ENCODE measurements at regions not wholly inside any gene's neighbourhood (a gene's known extent, or its start where the extent isn't known, plus 50 kb on each side); places are given as distances from the start of the nearest gene placed in this dataset.

DNA sequence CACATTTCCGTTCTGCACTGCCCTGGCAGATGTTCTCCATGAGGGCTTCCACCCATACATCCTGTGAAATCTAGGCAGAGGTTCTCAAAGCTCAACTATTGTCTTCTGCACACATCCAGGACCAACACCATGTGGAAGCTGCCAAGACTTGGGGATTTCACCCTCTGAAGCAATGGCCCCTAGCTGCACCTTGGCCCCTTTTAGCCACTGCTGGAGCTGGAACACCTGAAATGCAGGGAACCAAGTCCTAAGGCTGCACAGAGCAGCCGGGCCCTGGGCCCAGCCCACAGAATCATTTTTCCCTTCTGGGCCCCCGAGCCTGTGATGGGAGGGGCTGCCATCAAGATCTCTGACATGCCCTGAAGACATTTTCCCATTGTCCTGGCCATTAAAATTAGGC lies 228.7 kb downstream of the ANXA1 start:
- no peak overlapping the region for H3K27ac ChIP-seq
- no peak for TF ChIP-seq ZFX (IDR thresholded peaks at IDR 0.05)
- TF ChIP-seq, protein P1, sequence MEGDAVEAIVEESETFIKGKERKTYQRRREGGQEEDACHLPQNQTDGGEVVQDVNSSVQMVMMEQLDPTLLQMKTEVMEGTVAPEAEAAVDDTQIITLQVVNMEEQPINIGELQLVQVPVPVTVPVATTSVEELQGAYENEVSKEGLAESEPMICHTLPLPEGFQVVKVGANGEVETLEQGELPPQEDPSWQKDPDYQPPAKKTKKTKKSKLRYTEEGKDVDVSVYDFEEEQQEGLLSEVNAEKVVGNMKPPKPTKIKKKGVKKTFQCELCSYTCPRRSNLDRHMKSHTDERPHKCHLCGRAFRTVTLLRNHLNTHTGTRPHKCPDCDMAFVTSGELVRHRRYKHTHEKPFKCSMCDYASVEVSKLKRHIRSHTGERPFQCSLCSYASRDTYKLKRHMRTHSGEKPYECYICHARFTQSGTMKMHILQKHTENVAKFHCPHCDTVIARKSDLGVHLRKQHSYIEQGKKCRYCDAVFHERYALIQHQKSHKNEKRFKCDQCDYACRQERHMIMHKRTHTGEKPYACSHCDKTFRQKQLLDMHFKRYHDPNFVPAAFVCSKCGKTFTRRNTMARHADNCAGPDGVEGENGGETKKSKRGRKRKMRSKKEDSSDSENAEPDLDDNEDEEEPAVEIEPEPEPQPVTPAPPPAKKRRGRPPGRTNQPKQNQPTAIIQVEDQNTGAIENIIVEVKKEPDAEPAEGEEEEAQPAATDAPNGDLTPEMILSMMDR (conservative IDR thresholded peaks at IDR 0.05) = no peak

DNA sequence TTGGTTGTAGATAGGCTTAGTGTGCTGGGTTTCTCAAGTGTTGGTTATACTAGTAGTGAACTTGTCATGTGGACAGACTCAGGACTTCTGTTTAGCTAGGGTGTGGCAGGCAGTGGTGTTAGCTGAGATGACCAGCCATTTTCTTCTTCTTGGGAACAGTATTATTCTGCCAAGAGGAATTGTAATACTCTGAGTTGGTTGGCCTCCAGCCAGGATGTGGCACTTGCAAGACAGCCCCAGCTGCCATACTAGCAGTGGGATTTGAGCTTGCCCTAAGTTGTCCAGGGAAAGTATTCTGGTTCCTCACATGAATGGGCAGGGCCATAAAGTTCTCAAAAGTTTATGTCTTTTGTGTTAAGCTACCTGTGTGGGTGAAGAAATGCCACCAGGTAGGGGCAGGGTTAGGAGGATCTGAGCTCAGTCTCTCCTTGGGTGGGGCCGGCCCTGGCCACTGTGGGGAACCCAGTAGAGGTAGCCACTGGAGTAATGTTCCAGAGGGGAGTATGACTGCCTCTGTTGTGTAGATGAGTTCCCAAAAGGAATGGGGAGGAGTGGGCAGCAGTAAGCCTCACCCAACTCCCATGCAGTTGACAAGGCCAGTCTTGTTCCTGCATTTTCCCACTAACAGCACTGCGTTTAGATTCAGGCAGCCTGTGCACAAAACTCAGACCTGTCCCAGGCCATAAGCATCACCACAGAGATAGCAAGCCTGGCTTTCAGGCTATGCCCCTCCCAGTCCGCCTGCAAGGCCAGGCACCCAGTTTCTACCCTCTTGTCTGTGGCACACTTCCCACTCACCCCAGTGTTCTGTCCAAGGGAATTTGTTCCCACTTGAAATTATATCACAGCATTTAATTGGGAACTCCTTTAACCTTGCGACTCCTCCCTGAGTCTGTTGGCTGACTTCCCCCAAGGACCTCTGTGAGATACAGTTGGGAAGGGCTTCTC lies 250.7 kb downstream of the ANXA1 start:
- TF ChIP-seq, protein P1 (conservative IDR thresholded peaks at IDR 0.05) = no peak
- no peak for TF ChIP-seq ZFX (IDR thresholded peaks at IDR 0.05)
- no peak overlapping the region for H3K27ac ChIP-seq

DNA sequence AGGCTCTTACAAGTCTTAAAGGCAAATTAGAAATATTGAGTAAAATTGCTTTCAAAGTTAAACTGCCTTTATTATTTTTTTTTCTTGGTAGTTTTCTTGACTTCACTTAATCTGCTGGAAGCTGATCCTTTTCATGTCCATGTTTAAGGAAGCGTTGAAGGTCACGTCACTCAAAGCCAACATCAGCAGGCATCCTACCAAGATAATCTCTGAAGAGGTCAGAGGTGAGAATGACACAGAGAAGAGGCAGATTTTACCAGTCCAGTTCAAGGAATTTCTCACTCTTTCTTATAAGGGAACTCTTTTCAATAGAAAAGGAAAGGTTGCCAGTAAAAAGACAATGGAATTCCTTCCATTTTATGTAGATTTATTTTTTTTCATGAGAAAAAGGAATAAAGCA lies 259.8 kb downstream of the ANXA1 start:
- no peak overlapping the region for H3K27ac ChIP-seq
- TF ChIP-seq, protein P1 (conservative IDR thresholded peaks at IDR 0.05) = no peak
- no peak for TF ChIP-seq ZFX (IDR thresholded peaks at IDR 0.05)

DNA sequence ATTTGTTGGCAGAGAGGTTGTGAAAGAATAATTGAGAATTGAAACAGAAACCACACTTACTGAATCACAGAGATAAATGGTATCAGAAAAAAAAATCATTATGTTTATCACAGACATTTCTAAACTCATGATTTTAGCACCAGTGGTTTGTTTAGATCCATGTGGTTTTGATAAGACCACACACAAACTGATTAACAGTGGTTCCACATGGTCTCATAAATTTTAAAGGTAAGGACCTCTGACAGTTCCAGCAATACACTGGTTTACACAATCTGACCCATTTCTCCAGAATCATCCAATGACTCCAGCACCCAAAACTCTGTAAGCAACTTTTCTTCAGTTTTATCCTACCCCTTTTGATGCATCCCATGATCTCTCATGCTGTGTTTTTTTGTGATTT lies 261.2 kb downstream of the ANXA1 start:
- H3K27ac ChIP-seq = no peak overlapping the region
- TF ChIP-seq, protein P1 (conservative IDR thresholded peaks at IDR 0.05) = no peak
- no peak for TF ChIP-seq ZFX (IDR thresholded peaks at IDR 0.05)

DNA sequence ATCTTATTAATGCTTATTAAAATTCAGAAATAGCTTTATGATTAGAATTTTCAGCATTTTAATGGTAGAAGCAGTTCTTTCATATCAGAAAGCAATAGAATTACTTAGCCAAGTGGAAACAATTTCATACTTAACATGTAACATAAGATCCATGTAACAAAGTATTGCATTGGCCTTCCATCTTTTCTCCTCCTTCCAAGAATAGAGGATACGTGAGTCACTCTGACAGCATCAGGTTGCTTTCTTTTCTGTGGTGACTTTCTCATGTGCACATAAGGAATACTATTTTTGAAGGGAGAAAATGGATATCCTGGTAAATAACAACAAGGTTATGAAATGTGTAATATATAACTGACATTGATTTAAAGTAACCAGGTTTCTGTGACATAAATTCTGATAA lies 272.2 kb downstream of the ANXA1 start:
- no peak overlapping the region for H3K27ac ChIP-seq
- no peak for TF ChIP-seq ZFX (IDR thresholded peaks at IDR 0.05)
- TF ChIP-seq, protein P1 (conservative IDR thresholded peaks at IDR 0.05) = no peak

DNA sequence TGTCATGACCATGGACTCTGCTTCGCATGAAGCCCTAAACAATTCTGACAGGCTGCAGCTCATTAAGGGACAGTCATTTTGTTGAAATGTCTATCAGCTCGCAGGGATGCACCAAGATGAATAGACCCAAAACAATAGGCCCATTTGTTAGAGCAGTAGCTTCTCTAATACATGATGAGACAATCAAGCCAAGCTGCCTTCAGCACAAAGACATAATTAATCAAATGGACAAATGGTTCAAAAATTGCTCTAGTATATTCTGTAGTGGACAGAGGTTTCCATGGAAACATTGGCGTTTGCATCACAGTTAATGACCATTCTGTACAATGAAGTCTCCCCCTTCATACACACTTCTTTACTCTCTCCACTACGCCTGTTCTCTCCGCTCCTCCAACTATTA lies 274.6 kb downstream of the ANXA1 start:
- TF ChIP-seq ZFX (IDR thresholded peaks at IDR 0.05) = no peak
- TF ChIP-seq, protein P1 (conservative IDR thresholded peaks at IDR 0.05) = no peak
- H3K27ac ChIP-seq = no peak overlapping the region

DNA sequence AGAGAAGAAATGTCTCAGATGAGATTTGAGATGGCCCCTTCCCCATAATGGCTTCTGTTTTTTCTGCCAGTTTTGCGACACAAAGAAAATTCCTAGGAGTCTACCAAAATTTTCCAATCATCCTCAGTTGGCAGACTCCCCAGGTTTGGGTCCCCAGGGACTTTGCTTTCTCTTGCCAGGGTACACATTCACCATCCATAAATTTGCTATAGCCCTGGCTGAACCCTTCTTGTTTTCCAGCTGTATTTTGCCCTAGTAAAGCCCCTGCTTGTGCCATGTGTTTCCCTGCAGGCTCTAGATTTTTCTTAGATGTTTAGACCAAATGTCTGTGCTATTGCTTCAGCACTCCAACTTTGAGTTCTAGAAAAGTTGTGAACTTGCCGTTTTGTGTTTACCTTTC lies 283.2 kb downstream of the ANXA1 start:
- TF ChIP-seq ZFX (IDR thresholded peaks at IDR 0.05) = no peak
- TF ChIP-seq, protein P1 (conservative IDR thresholded peaks at IDR 0.05) = no peak
- no peak overlapping the region for H3K27ac ChIP-seq

Measured in C4-2B (cell line).